SK-N-MC (cell line): ENCODE measurements at regions not wholly inside any gene's neighbourhood (a gene's known extent, or its start where the extent isn't known, plus 50 kb on each side); places are given as distances from the start of the nearest gene placed in this dataset.

Source experiments
- EZH2 ChIP-seq: fragments of 200-600 bp; sonication (generic); IDR thresholded peaks from one replicate; pipeline ENCODE4 v1.6.1; 2017; ENCODE audit warnings: antibody characterized with exemption
- POLR2AphosphoS5 ChIP-seq: IDR thresholded peaks from 2 replicates; pipeline ENCODE4 v1.6.1; 2012; ENCODE audit warnings: mild to moderate bottlenecking, low read depth, low read length, borderline replicate concordance

DNA sequence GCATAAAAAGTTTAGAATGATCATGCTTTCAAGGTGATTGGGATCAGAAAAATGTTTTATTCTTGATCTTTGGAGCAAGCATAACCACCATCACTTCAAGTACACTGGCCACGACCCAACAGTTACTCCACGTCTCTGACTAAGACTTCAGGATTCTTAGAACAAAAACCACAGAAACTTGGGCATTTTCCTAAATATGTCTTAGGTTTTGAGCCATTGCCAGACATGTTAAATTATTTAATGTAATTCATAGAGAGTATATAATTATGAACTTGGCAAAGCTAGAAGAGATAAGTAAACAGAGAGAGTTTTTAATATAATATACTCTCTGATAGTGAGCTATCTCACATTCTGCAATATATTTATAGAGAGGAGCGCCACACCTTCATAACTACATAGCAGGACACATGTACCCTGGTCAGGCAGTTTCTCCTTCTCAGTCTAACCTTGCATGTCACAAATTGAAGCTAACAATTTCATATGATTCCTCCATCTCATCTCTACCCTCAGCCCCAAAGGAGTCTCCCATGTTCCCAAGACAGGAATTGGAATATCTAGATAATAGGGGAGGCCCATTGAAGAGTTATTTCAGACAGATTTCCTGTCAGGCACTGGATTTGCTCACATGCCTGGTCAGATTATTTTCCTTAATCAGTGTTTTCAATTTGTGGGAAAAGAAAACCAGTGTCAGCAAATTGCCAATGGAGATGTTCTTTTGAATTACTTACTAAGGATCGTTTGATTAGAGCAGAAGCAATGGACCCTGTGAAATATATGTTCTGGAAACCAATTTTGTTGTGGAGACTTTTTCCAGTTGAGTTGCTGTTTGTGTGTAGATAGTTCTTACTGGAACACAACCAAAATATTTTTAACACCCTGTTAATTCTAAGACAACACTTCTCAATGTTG is 61.7 kb upstream of the GUCY1A1 start:
- no peak for TF ChIP-seq POLR2AphosphoS5
- no peak for TF ChIP-seq EZH2
